ENCODE measurements at regions not wholly inside any gene's neighbourhood (a gene's known extent, or its start where the extent isn't known, plus 50 kb on each side); places are given as distances from the start of the nearest gene placed in this dataset.
"Not testable (repeated sequence)": the region's sequence is repeated elsewhere in the genome, so short reads cannot be mapped to it uniquely, and the experiment has no call there.

GRCh38 chr7:142460402-142461117 lies 202.7 kb upstream of the PRSS58 start:
- no peak for DNase-seq

GRCh38 chr7:142459551-142459963 lies 201.7 kb upstream of the PRSS58 start:
- DNase-seq = peak; percentile 54

GRCh38 chr7:142457146-142457703 lies 199.4 kb upstream of the PRSS58 start:
- DNase-seq = no peak

GRCh38 chr7:142455392-142455791 lies 197.5 kb upstream of the PRSS58 start:
- DNase-seq = no peak

- peak; percentile 62 for DNase-seq
Measured at GRCh38 chr7:142454862-142455261, 197.0 kb upstream of the PRSS58 start.

GRCh38 chr7:142452791-142453190 lies 194.9 kb upstream of the PRSS58 start:
- no peak for DNase-seq

GRCh38 chr7:142451817-142452216 lies 194.0 kb upstream of the PRSS58 start:
- DNase-seq = no peak

- no peak for DNase-seq
Measured at GRCh38 chr7:142451296-142451695, 193.4 kb upstream of the PRSS58 start.

- no peak for DNase-seq
Measured at GRCh38 chr7:142450695-142451094, 192.8 kb upstream of the PRSS58 start.

- DNase-seq = no peak
Measured at GRCh38 chr7:142450206-142450605, 192.3 kb upstream of the PRSS58 start.

GRCh38 chr7:142448857-142449256 lies 191.0 kb upstream of the PRSS58 start:
- not testable (repeated sequence) for DNase-seq

GRCh38 chr7:142447762-142448161 lies 189.9 kb upstream of the PRSS58 start:
- no peak for DNase-seq

- peak; percentile 53 for DNase-seq
Measured at GRCh38 chr7:142445019-142445686, 187.3 kb upstream of the PRSS58 start.

- DNase-seq = no peak
Measured at GRCh38 chr7:142443216-142444010, 185.6 kb upstream of the PRSS58 start.

GRCh38 chr7:142442396-142442795 lies 184.5 kb upstream of the PRSS58 start:
- DNase-seq = no peak

- peak; percentile 22 for DNase-seq
Measured at GRCh38 chr7:142440906-142441411, 183.1 kb upstream of the PRSS58 start.

- no peak for DNase-seq
Measured at GRCh38 chr7:142440219-142440905, 182.5 kb upstream of the PRSS58 start.

- no peak for DNase-seq
Measured at GRCh38 chr7:142439739-142440138, 181.9 kb upstream of the PRSS58 start.

- no peak for DNase-seq
Measured at GRCh38 chr7:142438923-142439515, 181.2 kb upstream of the PRSS58 start.

GRCh38 chr7:142438235-142438922 lies 180.5 kb upstream of the PRSS58 start:
- DNase-seq = peak; percentile 40

GRCh38 chr7:142437741-142438140 lies 179.9 kb upstream of the PRSS58 start:
- DNase-seq = no peak
